Body of pancreas (tissue), 4 donors: ENCODE measurements at regions not wholly inside any gene's neighbourhood (a gene's known extent, or its start where the extent isn't known, plus 50 kb on each side); places are given as distances from the start of the nearest gene placed in this dataset.

ENCODE experiments used
- POLR2A ChIP-seq, 3 donors: fragments of 450-650 bp; IDR thresholded peaks; one replicate each; pipeline ENCODE4 v1.6.1; 2016; ENCODE audit warnings: antibody characterized with exemption in 3 of 3, mild to moderate bottlenecking in 2 of 3
- TF ChIP-seq, protein P1 (sequence below), 7 experiments: fragments of 450-650 bp in 4 of 7; fragments of 200-600 bp in 3 of 7; sonication (generic) in 3 of 7; IDR thresholded peaks; one replicate each; pipeline ENCODE4 v1.5.1; 2016 to 2019; ENCODE audit warnings: antibody characterized with exemption in 7 of 7

DNA sequence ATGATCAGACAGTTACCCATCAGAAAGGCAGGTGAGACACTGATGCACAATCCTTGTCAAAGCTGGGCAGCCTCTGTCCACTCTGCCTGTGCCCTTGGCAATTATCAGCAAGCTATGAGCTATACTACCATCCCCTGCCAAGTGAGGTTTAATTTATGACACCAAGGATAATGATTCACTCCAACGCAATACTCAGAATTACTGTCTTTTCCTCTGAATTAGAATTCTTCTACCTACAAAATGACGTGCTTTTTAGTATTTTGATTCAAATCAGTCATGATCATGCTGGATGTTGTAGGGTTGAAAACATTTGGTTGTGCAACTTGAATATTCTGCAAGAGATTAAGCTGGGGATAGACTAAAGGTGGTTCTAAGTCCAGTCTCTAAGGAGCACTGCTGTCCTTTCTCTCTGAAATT lies 116.8 kb upstream of the SOX9 start:
- no peak for TF ChIP-seq POLR2A (IDR thresholded peaks at IDR 0.05)
- TF ChIP-seq, protein P1, sequence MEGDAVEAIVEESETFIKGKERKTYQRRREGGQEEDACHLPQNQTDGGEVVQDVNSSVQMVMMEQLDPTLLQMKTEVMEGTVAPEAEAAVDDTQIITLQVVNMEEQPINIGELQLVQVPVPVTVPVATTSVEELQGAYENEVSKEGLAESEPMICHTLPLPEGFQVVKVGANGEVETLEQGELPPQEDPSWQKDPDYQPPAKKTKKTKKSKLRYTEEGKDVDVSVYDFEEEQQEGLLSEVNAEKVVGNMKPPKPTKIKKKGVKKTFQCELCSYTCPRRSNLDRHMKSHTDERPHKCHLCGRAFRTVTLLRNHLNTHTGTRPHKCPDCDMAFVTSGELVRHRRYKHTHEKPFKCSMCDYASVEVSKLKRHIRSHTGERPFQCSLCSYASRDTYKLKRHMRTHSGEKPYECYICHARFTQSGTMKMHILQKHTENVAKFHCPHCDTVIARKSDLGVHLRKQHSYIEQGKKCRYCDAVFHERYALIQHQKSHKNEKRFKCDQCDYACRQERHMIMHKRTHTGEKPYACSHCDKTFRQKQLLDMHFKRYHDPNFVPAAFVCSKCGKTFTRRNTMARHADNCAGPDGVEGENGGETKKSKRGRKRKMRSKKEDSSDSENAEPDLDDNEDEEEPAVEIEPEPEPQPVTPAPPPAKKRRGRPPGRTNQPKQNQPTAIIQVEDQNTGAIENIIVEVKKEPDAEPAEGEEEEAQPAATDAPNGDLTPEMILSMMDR (IDR thresholded peaks at IDR 0.05), result no peak
